ENCODE measurements at regions not wholly inside any gene's neighbourhood (a gene's known extent, or its start where the extent isn't known, plus 50 kb on each side); places are given as distances from the start of the nearest gene placed in this dataset.

DNA sequence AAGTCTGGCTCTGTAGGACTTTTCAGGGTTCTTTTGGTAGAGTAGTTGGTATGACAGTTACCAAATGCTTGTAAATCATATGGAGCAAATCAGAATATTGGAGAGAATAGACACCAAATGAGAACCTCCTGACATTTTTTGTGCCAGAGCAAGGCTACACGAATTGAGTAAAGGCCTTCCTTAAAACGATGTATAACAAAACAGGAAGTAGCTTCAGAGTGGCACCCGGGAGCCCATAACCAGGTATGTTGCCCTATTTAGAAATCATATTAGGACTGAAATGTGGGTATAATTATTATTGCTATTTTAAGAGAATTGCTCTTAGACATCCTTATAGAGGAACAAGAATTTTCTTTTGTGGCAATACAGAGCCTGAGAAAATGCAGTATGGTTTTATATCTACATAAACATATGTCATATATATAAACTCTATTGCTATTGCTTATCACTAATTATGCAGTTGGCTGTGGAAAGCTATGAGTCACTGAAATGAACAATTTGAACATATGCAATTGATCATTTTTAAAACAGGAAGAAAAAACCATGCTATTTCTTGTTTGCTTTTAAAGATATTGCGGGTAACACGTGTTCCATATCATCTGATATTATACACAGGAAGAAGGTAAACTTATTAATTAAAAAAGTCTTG lies 197.4 kb upstream of the MTPN start:
- DNase-seq (ENCODE audit: low read depth in 2 of 2): no peak

DNA sequence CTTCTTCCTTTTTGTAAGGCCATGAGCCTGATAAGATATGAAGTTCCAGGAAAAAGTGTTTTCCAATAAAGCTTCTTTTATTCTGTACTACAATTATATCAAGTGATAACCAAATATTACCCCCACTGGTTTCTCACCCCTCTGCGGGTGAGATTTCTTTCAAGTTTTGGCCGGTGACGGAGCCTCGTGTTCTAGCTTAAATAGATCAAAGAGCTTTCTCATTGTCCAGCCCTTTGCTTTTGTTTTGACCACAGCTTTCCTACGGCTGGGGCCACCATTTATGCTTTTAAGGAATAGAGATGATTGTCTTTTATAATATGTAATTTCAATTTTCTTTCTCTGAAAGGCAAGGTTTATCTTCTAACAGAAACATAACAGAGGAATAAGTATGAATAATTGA lies 196.7 kb upstream of the MTPN start:
- no peak for DNase-seq (ENCODE audit: low read depth in 2 of 2)

DNA sequence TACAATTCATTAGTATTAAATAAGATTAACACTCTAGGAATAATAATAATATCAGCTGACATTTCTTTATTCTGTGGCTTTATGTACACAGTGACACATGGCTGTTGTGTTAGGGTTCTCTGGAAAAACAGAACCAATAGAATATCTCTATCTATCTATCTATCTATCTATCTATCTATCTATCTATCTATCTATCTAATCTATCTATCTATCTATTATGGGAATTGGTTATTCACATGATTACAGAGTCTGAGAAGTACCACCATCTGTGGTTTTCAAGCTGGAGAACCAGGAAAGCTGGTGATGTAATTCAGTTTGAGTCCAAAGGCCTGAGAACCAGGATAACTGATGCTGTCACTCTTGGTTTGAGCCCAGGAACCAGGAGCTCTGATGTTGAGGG lies 194.1 kb upstream of the MTPN start:
- no peak for DNase-seq (ENCODE audit: low read depth in 2 of 2)

DNA sequence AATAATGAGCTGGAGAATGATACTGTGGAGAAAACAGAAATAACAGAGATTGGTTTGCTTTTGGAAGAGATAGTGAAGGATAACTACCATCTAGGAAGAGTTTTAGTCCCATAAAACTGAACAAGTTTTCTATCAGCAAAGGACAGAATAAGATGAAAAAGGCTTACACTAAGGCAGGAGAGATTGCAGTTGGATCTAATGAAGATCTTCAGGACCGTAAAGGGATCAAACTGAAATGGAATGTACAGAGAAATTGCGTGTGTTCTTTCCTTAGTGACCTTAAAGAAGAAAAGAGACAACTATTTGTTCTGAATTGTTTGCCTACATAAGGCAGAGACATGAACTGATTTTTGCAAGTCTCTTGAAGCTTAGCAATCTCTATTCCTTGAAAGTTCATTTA lies 191.7 kb upstream of the MTPN start:
- no peak for DNase-seq (ENCODE audit: low read depth in 2 of 2)

DNA sequence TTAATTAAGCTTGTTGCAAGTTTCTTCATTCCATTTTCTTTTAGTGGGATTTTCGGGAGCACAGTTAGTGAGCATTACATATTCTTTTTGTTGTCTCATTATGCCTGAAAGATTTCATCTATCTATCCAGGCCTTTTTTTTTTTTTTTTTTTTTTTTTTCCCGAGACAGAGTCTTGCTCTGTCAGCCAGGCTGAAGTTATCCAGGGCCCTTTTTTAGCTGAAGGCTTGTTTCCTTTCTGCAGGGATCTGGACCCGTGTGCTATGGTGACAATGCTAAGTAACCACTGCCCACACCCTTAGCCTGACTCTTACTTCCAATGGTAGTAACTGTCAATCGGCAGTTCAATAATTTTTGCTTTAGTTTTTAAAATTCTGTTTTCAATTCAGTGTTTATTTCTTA lies 190.8 kb upstream of the MTPN start:
- DNase-seq (ENCODE audit: low read depth in 2 of 2): no peak

DNA sequence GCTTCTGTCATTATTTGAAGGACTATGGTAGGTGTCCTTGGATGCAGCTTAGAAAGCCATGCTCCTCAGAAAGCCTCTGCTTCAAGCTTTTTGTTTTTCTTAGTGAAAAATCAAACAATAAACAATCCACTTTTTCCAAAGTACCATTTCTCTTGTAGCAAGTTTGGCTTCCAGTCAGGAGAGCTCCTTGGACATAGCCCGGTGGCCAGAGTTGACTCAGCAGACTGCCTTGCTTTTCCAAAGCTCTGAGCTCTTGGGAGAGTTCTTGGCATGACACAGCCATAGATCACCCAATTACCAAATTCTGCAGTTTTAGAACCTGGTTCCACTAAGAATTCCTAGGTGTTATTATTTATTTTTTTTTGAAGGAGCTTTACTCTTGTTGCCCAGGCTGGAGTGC lies 189.4 kb upstream of the MTPN start:
- DNase-seq (ENCODE audit: low read depth in 2 of 2): no peak

DNA sequence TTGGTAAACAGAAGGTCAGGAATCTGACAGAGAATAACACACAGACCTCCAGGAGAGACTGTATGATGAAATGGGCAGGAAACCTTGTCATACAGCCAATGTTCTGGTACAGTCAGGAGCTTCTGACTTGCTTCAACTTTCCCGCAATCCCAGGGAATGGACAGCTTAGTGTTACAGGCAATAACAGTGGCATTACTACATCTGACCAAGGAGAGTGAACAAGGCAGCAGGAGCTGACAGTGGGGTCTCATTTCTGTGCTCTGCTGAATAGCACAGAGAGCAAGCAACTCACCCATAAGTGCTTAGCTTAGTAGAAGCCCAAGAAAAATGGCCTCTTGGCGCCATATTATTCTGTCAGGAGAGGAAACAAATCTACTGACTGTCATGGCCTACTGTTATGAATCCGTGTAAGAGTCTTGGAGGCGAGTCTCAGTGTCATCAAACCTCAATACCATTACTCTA lies 186.2 kb upstream of the MTPN start:
- DNase-seq (ENCODE audit: low read depth in 2 of 2): no peak

DNA sequence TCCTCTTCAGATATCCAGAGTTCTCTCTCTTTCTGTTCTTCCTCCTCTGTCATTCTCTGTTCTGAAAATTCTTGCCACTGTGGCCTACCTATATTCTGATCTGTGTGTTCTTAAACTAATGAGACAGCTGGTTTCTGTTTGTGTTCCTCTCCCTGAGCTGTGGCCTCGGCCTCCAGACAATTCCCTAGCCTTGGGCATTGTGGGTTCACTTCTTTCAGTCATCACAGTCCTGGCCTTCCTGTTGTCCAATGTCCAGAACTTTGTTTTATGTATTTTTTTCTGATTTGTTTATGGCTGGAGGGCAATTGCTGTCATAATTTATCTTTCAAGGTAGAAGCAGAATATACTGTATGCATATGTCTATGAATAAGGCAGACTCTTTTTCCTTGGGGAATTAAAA lies 173.2 kb upstream of the MTPN start:
- no peak for DNase-seq (ENCODE audit: low read depth in 2 of 2)

DNA sequence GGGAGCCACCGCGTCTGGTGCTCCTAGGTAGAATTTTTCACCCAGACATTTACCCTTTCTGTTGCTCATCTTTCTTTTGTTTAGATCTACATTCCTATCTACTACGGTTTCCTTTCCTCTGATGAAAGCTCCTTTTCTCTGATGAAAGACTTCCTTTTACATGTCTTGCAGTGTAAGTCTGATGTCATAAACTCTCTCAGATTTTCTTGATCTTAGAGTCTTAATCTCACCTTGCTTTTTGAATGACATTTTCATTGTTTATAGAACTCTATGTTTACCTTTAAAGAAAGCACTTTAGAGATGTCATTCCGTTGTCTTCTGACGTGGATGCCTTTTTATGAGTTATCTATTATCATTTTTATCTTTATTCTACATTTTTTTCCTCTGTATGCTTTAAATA lies 171.8 kb upstream of the MTPN start:
- DNase-seq (ENCODE audit: low read depth in 2 of 2): no peak

DNA sequence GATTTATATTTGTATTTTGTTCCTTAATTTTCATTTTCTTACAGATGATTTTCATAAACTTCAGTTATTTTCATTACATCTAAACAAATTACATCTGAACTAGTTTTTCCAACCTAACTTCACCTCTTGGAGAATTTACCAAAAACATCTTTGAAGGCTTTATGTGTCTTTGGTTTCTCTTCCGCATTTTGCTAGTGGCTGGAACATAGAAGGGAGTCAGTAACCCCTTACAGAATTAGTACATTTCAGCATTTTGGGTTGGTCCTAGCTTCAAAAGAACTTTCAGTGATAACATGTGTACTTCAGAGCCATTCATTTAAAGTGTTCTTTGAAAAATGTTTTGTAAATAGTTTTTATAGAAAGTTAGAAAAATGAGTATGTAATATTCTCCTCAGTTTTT lies 169.8 kb upstream of the MTPN start:
- DNase-seq (ENCODE audit: low read depth in 2 of 2): no peak

DNA sequence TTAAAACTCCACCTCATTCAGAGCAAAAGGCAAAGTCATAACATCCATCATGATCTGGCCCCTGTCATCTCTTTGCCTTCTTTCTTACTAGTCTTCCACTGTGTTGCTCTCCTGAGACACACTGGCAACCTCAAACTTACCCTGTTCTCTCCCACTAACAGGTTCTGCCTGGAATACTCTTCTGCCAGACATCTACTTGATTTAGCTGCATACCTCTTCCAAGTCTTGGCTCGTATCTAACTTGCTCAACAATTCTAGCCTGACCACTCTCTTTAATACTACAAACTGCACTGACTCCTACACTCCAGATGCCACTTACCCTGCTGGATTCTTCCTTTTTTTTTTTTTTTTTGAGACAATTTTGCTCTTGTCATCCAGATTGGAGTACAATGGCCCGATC lies 167.0 kb upstream of the MTPN start:
- no peak for DNase-seq (ENCODE audit: low read depth in 2 of 2)

DNA sequence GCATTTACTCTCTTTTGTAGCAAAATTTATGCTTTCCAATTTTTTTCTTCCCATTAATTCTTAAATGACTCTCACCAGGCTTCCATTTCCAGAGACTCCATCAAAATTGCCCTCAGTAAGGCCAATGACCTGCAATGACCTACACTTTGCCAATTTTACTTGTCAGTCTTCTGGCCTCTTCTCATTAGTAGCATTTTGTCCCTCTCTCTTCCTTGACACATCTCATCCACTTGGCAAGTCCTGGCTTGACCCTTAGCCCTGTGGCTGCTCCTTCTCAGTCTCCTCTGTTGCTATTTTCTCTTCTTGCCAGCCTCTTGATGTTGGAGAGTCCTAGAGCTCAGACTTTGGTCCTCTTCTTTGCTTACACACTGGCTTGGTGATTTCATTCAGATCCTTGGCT lies 166.1 kb upstream of the MTPN start:
- no peak for DNase-seq (ENCODE audit: low read depth in 2 of 2)

DNA sequence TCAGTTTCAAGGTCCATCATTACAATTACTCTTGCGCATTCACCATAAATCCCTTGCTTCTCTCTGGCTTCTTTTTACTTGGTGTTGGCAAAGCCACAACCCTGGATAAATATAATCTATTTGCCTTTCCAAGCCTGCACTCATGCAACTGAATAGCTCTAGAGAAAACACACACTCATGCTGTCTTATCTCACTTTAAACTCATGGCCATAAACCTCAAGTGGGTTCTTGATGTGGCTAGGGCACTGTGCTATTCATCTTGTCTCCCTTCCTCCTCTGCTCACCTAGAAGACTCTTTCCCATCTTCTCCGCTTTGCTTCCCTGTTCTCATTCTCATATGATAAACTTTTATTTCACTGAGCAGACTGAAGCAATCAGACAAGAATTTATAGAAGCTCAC lies 165.4 kb upstream of the MTPN start:
- DNase-seq (ENCODE audit: low read depth in 2 of 2): no peak

DNA sequence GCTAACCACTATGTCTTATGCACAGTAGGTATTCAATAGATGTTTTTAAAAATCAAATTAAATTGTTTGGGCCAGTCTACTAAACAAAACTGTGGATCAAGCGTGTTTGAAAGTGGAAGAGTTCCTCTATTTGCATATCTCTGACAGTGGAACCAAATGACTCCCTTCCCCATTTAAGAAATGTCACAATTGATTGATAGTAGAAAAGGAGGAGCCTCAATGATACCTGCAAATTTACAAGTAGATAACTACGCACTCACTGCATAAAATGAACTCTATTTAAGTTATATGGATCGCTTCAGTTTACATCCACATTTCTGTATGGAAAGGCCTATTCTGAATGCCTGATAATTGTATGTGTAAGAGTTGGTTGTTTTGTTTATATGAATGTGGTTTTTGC lies 163.3 kb upstream of the MTPN start:
- DNase-seq (ENCODE audit: low read depth in 2 of 2): no peak

DNA sequence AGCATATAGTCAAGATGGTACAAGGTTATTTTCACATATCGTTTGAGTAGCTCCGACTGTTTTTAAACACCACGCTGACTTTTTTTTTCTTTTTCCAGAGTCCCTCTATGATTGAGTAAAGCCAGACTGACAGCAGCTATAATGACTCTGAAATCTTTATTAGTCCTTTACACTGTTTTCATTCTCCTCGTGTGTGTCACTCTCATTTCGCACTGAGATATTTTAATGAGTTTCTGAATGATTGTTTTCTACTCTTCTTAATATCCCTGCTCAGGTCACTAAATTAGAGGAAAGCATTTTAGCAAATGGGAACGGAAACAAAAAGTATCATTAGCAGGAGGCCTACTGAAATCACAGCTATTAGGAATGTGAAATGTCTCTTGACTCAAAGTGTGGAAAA lies 162.3 kb upstream of the MTPN start:
- DNase-seq (ENCODE audit: low read depth in 2 of 2): no peak

DNA sequence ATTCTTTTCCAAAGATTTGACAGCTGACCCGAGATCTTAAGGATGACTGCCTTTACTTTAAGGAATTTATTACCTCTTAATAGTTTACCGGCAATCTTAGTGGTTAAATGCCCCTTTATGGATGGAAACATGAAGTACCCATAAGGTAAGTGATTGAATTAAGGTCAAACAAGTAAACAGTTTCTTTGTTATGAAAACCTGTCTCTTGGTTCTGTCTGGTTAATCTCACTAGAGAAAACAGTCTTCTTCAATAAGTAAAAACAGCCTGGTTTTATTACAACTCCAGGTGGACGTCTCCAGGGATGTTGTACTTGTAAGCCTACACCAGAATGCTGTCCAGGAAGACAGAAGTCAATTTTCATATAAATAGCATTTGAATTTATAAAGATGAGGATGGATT lies 161.8 kb upstream of the MTPN start:
- DNase-seq (ENCODE audit: low read depth in 2 of 2): no peak

DNA sequence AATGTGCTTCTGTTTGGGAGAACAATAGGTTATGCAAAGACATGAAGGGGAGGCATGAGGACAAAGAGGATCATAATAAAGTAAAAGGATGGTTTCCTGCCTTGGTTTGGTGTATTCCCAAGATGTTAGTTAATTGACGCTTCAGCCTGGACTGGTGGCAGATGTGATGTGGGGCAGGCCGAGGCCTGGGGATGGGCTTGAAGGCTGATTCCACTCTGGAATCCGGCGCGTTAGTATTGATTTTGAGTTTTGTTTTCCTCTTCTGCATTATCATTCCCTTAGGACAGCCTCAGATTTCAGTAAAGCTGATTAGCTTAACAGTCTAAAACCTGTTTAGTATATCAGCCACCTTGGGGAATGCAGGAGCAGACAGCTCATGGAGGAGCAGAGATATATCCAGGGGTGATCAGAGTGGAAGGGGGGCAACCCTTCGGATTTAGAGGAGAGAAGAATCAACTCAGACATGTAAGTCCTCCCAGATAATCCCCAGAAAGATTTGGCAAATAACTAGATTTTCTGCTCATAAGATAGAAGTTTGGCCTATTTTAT lies 159.8 kb upstream of the MTPN start:
- no peak for DNase-seq (ENCODE audit: low read depth in 2 of 2)

DNA sequence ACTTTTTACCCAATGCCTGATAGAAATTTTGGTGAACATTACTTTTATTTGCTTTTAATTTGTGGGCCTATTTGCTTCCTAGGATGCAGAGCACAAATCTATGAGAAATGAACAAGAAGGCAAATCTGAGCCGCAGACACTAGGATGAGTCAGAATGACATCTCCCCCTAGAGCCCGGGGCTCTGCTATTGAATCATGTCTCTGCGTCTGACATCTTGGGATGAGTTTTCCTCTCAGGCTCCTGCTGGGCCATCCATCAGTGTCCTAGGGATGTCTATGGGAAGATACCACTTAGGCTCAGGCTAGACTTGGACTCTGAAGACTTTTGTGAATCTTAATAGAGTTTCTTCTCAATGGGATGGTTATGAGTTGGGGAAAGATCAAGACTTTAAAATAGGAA lies 157.3 kb upstream of the MTPN start:
- DNase-seq (ENCODE audit: low read depth in 2 of 2): no peak

DNA sequence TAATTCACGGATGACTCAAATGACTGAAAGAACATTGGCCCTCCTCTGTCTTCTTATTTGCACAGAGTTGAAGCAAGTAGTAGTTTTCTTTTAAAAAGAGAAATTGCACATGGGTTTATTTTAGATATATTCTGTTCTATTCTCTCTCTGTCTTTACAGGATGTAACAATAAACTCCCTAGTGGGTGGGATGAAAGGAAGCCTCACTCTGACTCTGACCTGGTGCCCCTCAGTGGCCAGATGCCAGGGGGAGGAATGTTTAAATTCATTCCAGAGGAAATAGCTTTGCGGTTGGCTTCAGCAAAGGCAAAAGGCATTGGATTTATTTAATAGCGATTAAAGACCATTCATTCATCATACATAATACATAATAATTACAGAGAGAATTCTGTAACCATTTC lies 156.4 kb upstream of the MTPN start:
- DNase-seq (ENCODE audit: low read depth in 2 of 2): no peak

DNA sequence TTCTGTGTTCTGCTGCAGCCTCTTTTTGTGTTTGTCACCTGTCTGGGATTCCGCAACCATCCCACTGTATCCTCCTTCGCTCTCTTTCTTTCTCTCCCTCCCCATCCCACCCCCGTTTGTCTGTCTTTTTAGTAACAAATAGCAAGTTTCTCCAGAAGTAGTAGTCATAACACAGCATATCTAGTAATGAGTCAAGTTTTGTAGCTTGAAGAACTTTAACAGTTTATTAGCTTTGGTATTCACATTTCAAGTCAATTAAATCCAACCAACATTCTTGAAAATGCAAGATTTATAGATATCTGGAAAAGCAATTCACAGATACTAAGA lies 154.1 kb upstream of the MTPN start:
- no peak for DNase-seq (ENCODE audit: low read depth in 2 of 2)

DNA sequence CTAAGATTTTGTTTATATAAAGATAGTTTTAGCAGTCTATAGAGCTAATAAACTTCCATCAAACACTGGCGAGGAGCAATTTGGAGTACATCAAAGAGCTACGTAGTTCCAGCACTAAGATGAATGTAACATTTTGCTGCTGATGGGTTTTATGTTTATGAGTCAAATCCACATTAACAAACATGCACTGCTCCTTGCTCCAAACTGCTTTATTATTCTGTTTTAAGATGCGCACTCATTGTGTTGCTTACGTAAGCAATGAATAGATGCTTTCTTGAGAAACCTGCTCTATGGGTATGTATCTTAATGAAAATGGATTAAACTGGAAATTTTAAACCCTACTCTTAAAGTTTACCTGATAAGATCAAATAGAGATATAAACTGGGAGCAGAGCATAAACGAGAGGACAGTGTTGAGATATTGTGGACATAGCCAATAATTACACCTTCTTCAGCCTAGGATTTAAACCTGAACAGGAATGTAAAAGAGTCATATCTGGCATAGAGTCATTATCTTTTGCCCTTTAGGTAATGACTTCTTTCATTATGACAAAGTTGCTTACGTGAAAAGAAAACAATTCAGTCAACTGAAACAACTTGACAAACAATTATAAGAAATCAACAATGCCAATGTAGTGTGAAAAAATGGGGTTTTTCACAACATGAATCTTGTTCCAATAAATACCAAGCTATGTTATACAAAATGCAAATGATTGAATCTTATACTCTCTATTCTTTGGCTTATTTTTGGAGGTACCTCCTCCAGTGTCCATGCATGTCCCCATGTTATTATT lies 153.5 kb upstream of the MTPN start:
- no peak for DNase-seq (ENCODE audit: low read depth in 2 of 2)

DNA sequence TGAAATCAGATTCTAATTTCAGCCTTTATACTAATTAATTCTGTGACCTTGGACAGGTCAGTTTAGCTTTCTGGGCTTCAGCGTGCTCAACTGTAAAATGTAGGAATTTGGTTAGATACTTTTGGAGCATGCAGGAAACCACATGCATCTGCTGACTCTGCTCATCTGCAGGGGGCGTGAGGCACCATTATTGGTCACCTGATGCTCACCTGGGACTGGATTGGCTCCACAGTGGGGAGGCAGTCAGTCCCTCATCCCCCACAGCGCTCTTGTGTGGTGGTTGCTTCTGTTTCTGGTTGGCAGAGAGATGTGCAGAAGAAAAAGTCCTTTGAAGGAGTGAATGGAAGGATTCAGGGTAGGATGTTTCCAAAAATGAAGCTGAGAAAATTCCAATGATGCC lies 150.9 kb upstream of the MTPN start:
- DNase-seq (ENCODE audit: low read depth in 2 of 2): no peak

DNA sequence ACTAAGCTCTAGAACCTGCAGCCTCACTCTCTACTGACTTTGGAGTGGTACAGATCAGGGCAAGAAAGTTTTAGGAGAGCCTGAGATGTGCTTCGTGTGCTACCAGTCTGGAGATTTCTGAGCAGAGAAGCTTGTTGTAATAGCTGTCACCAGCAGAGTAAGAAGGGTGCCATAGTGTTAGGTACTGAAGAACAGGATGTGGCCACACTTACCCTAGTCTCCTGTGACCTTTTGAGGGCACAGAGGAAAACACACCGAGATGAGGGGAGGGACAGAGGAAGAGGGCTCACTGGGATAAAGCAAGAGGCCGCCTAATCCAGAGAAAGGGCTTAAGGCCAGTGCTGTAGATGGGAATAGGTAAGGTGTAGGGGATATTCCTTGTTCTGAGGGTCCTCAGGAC lies 146.2 kb upstream of the MTPN start:
- no peak for DNase-seq (ENCODE audit: low read depth in 2 of 2)

DNA sequence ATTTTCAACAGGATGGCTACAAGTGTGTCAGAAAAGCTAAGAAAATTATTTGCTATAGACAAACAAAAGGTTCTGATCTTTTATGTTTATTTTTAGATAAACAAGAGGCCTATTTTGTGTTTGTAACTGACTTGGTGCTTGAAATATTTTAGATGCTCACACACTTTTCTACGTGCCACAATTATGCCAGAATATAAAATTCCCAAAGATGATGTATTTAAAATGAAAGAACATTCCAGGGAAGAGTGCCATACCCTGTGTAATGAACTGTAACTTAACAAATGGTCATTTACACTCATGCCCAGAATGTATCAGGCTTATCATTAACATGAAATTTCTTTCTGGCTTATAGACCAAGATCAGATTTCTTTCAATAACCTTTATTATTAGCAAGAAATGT lies 144.9 kb upstream of the MTPN start:
- DNase-seq (ENCODE audit: low read depth in 2 of 2): no peak
